Stimulated activated naive B cell treated with anti-CD40 and anti-IgM and Interleukin-4, amounts not matched to agents 10 μg/mL and 1 μg/mL and 100 μg/mL, for 72 hours (primary cell): ENCODE measurements at regions not wholly inside any gene's neighbourhood (a gene's known extent, or its start where the extent isn't known, plus 50 kb on each side); places are given as distances from the start of the nearest gene placed in this dataset.

Experiments used
- ATAC-seq, 2 donors: fragments of 150-1000 bp; cut with Tn5 transposase; replicated peaks; 2 replicates each; pipeline ENCODE4 v1.10.0; 2021; ENCODE audit warnings: moderate library complexity in 1 of 2
- DNase-seq: peaks from one replicate; pipeline ENCODE4 v3.0.0; 2021
- H3K27ac Mint-ChIP-seq: one replicate; pipeline ENCODE4 v1.8.0; 2022; ENCODE audit warnings: mild to moderate bottlenecking, mixed read lengths
- H3K27me3 Mint-ChIP-seq, 2 donors: one replicate each; pipeline ENCODE4 v1.8.0; 2022; ENCODE audit warnings: mixed read lengths in 2 of 2
- H3K36me3 Mint-ChIP-seq, 2 donors: one replicate each; pipeline ENCODE4 v1.8.0; 2022; ENCODE audit warnings: mixed read lengths in 2 of 2, mild to moderate bottlenecking in 1 of 2
- H3K4me1 Mint-ChIP-seq, 2 donors: one replicate each; pipeline ENCODE4 v1.8.0; 2022; ENCODE audit warnings: mixed read lengths in 2 of 2, mild to moderate bottlenecking in 1 of 2
- H3K4me3 Mint-ChIP-seq, 2 donors: one replicate each; pipeline ENCODE4 v1.8.0; 2022; ENCODE audit warnings: mild to moderate bottlenecking in 2 of 2, mixed read lengths in 2 of 2, moderate library complexity in 1 of 2
- H3K9me3 Mint-ChIP-seq, 2 donors: one replicate each; pipeline ENCODE4 v1.8.0; 2022; ENCODE audit warnings: mixed read lengths in 2 of 2, mild to moderate bottlenecking in 1 of 2

DNA sequence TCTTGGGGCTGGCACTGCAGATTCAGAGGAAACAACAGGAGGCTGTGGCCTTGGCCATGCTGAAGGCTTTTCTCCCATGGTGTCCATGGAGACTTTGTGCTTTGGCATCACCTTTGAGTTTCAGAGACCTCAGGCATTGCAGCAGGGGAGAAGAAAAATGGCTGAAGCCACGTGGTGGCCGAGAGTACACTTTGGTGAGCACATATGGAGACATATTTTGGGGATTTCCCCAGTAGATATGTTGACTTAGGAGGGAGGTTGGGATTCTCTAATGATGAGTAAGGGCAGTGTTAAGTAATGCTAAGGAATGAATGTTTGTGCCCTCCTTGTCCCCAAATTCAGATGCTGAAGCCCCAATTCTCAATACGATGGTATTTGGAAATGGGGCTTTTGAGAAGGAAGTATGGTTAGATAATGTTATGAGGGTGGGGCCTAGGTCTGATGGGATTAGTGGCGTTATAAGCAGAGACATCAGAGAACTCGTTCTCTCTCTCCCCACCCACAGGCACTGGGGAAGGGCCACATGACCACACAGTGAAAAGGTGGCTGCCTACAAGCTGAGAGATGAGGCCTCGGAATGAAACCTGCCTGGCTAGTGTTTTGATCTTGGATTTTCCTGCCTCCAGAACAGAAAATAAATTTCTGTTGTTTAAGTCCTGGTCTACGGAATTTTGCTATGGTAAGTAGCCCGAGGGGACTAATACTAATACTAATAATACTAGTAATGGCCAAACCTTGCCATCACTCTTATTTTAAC lies 98.6 kb downstream of the TBX19 start:
- Mint-ChIP-seq H3K4me1 (no peaks in the 10 kb centered on the region), H3K27ac (no peak overlapping the region), H3K4me3 (no peak overlapping the region), H3K36me3 (no peaks in the 10 kb centered on the region), H3K9me3 (no peaks in the 10 kb centered on the region), H3K27me3 (peaks cover 0 to 5% of the 10 kb centered on the region in 2 donors)
- no peak for ATAC-seq
- no peak for DNase-seq

DNA sequence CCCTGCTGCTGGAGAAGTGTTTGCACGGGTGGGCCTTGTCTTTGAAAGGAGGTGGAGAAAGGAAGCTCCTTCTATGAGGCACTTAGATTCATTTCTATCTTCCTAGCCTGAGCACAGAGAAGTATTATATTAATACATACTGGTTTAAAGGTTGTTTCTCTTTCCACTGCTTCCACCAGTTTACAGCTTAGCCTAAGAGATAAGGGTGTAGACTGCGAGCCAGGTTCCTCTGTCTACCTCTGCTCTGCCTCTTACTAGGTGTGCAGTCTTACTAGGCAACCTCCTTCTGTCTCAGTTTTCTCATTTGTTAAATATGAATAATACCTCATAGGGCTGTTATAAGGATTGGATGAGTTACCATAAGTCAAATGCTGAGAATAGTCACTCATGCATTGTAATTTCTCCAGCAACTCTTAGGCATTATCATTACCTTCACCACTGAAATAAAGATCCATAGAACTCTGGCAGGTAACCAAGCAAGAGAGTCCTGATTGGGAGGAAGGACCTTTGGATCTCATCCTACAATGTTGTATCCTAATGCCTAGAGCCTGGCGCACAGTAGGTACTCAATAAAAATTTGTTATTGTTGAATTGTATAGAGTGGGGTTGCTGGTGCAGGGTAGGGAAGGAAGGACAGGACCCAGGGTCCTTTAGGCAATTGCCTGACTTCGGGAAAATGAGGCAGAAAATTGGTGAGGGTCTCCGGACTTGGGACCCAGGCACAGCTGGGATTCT lies 95.1 kb downstream of the TBX19 start:
- no peak overlapping the region for H3K27ac Mint-ChIP-seq
- H3K27me3 Mint-ChIP-seq: peaks cover 0 to 5% of the 10 kb centered on the region in 2 donors
- DNase-seq (no peak), ATAC-seq (no peak)
- H3K9me3 Mint-ChIP-seq: no peaks in the 10 kb centered on the region
- no peaks in the 10 kb centered on the region for H3K36me3 Mint-ChIP-seq
- H3K4me1 Mint-ChIP-seq: no peaks in the 10 kb centered on the region
- H3K4me3 Mint-ChIP-seq: no peak overlapping the region

- peaks cover 0 to 5% of the 10 kb centered on the region in 2 donors for H3K27me3 Mint-ChIP-seq
- ATAC-seq: no peak
- H3K4me3 Mint-ChIP-seq: no peak overlapping the region
- H3K36me3 Mint-ChIP-seq: no peaks in the 10 kb centered on the region
- DNase-seq: no peak
- no peaks in the 10 kb centered on the region for H3K4me1 Mint-ChIP-seq
- H3K27ac Mint-ChIP-seq: no peak overlapping the region
- no peaks in the 10 kb centered on the region for H3K9me3 Mint-ChIP-seq
These were observed 93.9 kb downstream of the TBX19 start for GRCh38 chr1:168374566-168374965.

GRCh38 chr1:168373869-168374268 lies 93.2 kb downstream of the TBX19 start:
- peaks cover 0 to 5% of the 10 kb centered on the region in 2 donors for H3K27me3 Mint-ChIP-seq
- no peaks in the 10 kb centered on the region for H3K9me3 Mint-ChIP-seq
- H3K4me1 Mint-ChIP-seq: no peaks in the 10 kb centered on the region
- no peak overlapping the region for H3K27ac Mint-ChIP-seq
- ATAC-seq (no peak), DNase-seq (no peak)
- no peak overlapping the region for H3K4me3 Mint-ChIP-seq
- H3K36me3 Mint-ChIP-seq: no peaks in the 10 kb centered on the region

- no peaks in the 10 kb centered on the region for H3K4me1 Mint-ChIP-seq
- peaks cover 0 to 1% of the 10 kb centered on the region in 2 donors for H3K27me3 Mint-ChIP-seq
- ATAC-seq (no peak), DNase-seq (no peak)
- H3K36me3 Mint-ChIP-seq: no peaks in the 10 kb centered on the region
- H3K27ac Mint-ChIP-seq: no peak overlapping the region
- H3K9me3 Mint-ChIP-seq: no peaks in the 10 kb centered on the region
- H3K4me3 Mint-ChIP-seq: no peak overlapping the region
These were observed 92.2 kb downstream of the TBX19 start for GRCh38 chr1:168372861-168373371.

DNA sequence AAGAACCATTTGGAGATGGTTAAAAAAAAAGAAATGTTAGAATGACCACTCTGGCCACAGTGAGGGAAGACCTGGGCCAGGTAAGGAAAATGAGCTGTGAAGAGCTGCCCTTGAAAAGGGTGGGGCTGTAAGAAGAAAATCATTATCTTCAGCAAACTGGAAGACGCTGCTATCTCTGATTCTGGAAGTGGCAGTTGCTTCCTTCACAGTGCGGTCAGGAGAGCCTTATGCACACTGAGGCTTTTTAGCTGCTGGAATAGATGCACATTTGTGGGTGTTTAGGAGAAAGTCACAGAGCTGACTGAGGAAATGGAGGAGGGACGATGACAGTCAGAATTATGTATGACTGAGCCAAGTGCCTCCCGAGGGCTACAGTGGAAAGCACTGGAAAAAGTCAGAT lies 91.6 kb downstream of the TBX19 start:
- no peak for DNase-seq
- H3K27ac Mint-ChIP-seq: no peak overlapping the region
- H3K36me3 Mint-ChIP-seq: no peaks in the 10 kb centered on the region
- H3K4me3 Mint-ChIP-seq: no peak overlapping the region
- no peaks in the 10 kb centered on the region for H3K9me3 Mint-ChIP-seq
- no peak for ATAC-seq
- H3K4me1 Mint-ChIP-seq: no peaks in the 10 kb centered on the region
- no peaks in the 10 kb centered on the region for H3K27me3 Mint-ChIP-seq

DNA sequence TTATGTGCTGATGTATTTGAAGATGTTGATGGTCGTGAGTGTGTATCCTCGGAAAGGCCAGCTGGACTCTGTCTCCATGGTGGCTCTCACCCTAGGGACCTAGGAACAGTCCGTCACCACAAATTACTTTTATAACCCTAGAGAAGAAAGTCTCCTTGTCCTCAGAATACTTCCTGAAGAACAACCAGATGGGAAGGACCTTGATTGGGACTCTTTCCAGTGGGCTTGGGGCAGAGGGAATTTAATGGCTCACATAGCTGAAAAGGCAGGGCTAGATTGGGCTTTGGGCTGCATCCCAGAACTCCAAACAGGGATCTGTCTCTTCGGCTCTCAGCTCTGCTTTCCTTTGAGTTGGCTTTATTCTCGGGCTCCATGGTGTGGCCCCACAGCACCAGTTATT lies 90.8 kb downstream of the TBX19 start:
- ATAC-seq (no peak), DNase-seq (no peak)
- no peak overlapping the region for H3K27ac Mint-ChIP-seq
- no peaks in the 10 kb centered on the region for H3K27me3 Mint-ChIP-seq
- H3K4me3 Mint-ChIP-seq: no peak overlapping the region
- H3K9me3 Mint-ChIP-seq: no peaks in the 10 kb centered on the region
- H3K36me3 Mint-ChIP-seq: no peaks in the 10 kb centered on the region
- no peaks in the 10 kb centered on the region for H3K4me1 Mint-ChIP-seq

GRCh38 chr1:168370586-168370985 lies 89.9 kb downstream of the TBX19 start:
- Mint-ChIP-seq H3K27ac (no peak overlapping the region), H3K36me3 (no peaks in the 10 kb centered on the region), H3K4me1 (no peaks in the 10 kb centered on the region), H3K9me3 (no peaks in the 10 kb centered on the region), H3K4me3 (no peak overlapping the region), H3K27me3 (peaks cover 0 to 3% of the 10 kb centered on the region in 2 donors)
- no peak for ATAC-seq
- no peak for DNase-seq

- Mint-ChIP-seq H3K4me3 (no peak overlapping the region), H3K27me3 (peaks cover 3 to 4% of the 10 kb centered on the region in 2 donors), H3K4me1 (no peaks in the 10 kb centered on the region), H3K27ac (no peak overlapping the region), H3K9me3 (no peaks in the 10 kb centered on the region), H3K36me3 (no peaks in the 10 kb centered on the region)
- DNase-seq: no peak
- no peak for ATAC-seq
These were observed 89.0 kb downstream of the TBX19 start for GRCh38 chr1:168369655-168370054.

DNA sequence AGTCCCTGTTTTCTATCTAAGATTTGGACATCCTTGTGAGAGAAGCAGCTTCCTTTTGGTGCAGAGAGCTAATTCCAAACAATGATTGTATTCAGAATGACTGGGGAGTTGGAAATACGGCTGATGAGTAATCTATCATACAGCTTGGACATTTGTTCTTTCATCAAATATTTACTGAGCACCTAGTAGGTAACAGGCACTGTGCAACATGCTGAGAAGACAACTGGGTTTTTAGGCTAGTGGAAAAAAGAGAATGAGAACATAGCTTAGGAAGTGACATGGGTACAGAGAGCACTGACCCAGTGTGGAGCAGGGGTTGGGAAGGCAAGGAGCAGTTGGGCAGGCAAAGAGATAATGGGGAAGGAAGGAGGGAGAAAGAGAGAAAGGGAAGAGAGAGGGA lies 87.5 kb downstream of the TBX19 start:
- no peak for ATAC-seq
- no peak overlapping the region for H3K27ac Mint-ChIP-seq
- no peaks in the 10 kb centered on the region for H3K9me3 Mint-ChIP-seq

GRCh38 chr1:168365719-168366479 lies 85.2 kb downstream of the TBX19 start:
- Mint-ChIP-seq H3K27me3 (peaks cover 17 to 18% of the 10 kb centered on the region in 2 donors), H3K9me3 (no peaks in the 10 kb centered on the region), H3K4me1 (no peaks in the 10 kb centered on the region), H3K4me3 (no peak overlapping the region), H3K36me3 (no peaks in the 10 kb centered on the region), H3K27ac (no peak overlapping the region)
- no peak for ATAC-seq
- no peak for DNase-seq

More for the DNA sequence above, 87.5 kb downstream of the TBX19 start:
- H3K27me3 Mint-ChIP-seq: peaks cover 4 to 7% of the 10 kb centered on the region in 2 donors
- no peaks in the 10 kb centered on the region for H3K4me1 Mint-ChIP-seq
- no peak overlapping the region for H3K4me3 Mint-ChIP-seq
- no peaks in the 10 kb centered on the region for H3K36me3 Mint-ChIP-seq
- no peak for DNase-seq
